SH-SY5Y (cell line): ENCODE measurements at regions not wholly inside any gene's neighbourhood (a gene's known extent, or its start where the extent isn't known, plus 50 kb on each side); places are given as distances from the start of the nearest gene placed in this dataset.

ENCODE experiments used
- GATA2 ChIP-seq: IDR thresholded peaks from 2 replicates; pipeline ENCODE4 v1.6.1; 2011; ENCODE audit warnings: mild to moderate bottlenecking, low read depth, low read length
- GATA3 ChIP-seq: IDR thresholded peaks from 2 replicates; pipeline ENCODE4 v1.6.1; 2011; ENCODE audit warnings: low read depth, mild to moderate bottlenecking, low read length, moderate library complexity

DNA sequence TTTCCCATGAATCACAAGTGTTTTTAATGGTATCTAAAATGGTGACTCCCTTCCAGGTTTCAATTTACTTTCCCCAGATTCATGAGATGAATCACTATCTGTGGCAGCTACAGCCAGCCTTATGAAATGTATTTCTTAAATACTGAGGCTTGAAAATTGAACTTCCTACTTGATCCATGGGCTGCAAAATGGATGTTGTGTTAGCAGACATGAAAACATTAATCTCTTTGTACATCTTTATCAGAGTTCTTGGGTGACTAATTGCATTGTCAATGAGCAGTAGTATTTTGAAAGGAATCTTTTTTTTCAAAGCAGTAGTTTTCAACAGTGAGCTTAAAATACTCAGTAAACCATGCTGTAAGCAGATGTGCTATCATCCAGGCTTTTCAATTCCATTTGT, 250.8 kb downstream of the SLC6A15 start:
- TF ChIP-seq GATA3: no peak
- no peak for TF ChIP-seq GATA2
